HEK293T (cell line): ENCODE measurements at regions not wholly inside any gene's neighbourhood (a gene's known extent, or its start where the extent isn't known, plus 50 kb on each side); places are given as distances from the start of the nearest gene placed in this dataset.

Source experiments
- CTCF ChIA-PET: fragments of 350-600 bp; formaldehyde crosslinking; extraction: SDS; loops from one replicate; lab custom pipeline; 2021; ENCODE audit warnings: antibody characterized with exemption, inconsistent platforms; lab: Yijun Ruan, JAX
- POLR2A ChIA-PET: fragments of 350-600 bp; formaldehyde crosslinking; extraction: SDS; loops from one replicate; lab custom pipeline; 2020; ENCODE audit warnings: antibody characterized with exemption, inconsistent platforms; lab: Yijun Ruan, JAX
- DNase-seq: peaks from one replicate; pipeline ENCODE4 v3.0.0; 2012; ENCODE audit warnings: mixed read lengths; ENCODE audit errors: extremely low spot score
- ARNT ChIP-seq: fragments of 450-650 bp; IDR thresholded peaks from 2 replicates; pipeline ENCODE4 v1.6.1; 2017; ENCODE audit warnings: mild to moderate bottlenecking
- BHLHE40 ChIP-seq: fragments of 450-650 bp; IDR thresholded peaks from 2 replicates; pipeline ENCODE4 v1.6.1; 2016; ENCODE audit warnings: mild to moderate bottlenecking, moderate library complexity, borderline replicate concordance
- CTBP1 ChIP-seq: fragments of 450-650 bp; IDR thresholded peaks from 2 replicates; pipeline ENCODE4 v1.6.1; 2016; ENCODE audit warnings: borderline replicate concordance
- ELF4 ChIP-seq: fragments of 450-650 bp; IDR thresholded peaks from 2 replicates; pipeline ENCODE4 v1.6.1; 2017; ENCODE audit warnings: antibody characterized with exemption
- FOXA1 ChIP-seq: fragments of 450-650 bp; IDR thresholded peaks from 2 replicates; pipeline ENCODE4 v1.6.1; 2016; ENCODE audit warnings: mild to moderate bottlenecking
- FOXK2 ChIP-seq: fragments of 450-650 bp; IDR thresholded peaks from 2 replicates; pipeline ENCODE4 v1.6.1; 2016; ENCODE audit warnings: mild to moderate bottlenecking
- FOXM1 ChIP-seq: fragments of 450-650 bp; IDR thresholded peaks from 2 replicates; pipeline ENCODE4 v1.6.1; 2017; ENCODE audit warnings: mild to moderate bottlenecking, borderline replicate concordance
- HDGF ChIP-seq: fragments of 450-650 bp; IDR thresholded peaks from 2 replicates; pipeline ENCODE4 v1.6.1; 2017; ENCODE audit warnings: antibody characterized with exemption, borderline replicate concordance
- L3MBTL2 ChIP-seq: fragments of 450-650 bp; conservative IDR thresholded peaks from 2 replicates; pipeline ENCODE4 v1.6.1; 2016; ENCODE audit warnings: mild to moderate bottlenecking
- LEF1 ChIP-seq: fragments of 450-650 bp; IDR thresholded peaks from 2 replicates; pipeline ENCODE4 v1.6.1; 2017; ENCODE audit warnings: mild to moderate bottlenecking, borderline replicate concordance
- NFRKB ChIP-seq: fragments of 450-650 bp; IDR thresholded peaks from 2 replicates; pipeline ENCODE4 v1.6.1; 2016; ENCODE audit warnings: mild to moderate bottlenecking, moderate library complexity
- PKNOX1 ChIP-seq: fragments of 450-650 bp; IDR thresholded peaks from 2 replicates; pipeline ENCODE4 v1.6.1; 2016
- SP1 ChIP-seq: fragments of 450-650 bp; IDR thresholded peaks from 2 replicates; pipeline ENCODE4 v1.6.1; 2017
- SUZ12 ChIP-seq: fragments of 450-650 bp; IDR thresholded peaks from 2 replicates; pipeline ENCODE4 v1.6.1; 2016; ENCODE audit warnings: mild to moderate bottlenecking
- TARDBP ChIP-seq: fragments of 450-650 bp; IDR thresholded peaks from 2 replicates; pipeline ENCODE4 v1.6.1; 2016
- ZNF384 ChIP-seq: fragments of 450-650 bp; IDR thresholded peaks from 2 replicates; pipeline ENCODE4 v1.6.1; 2016

- CTCF ChIA-PET: interaction anchor here (1.1 kb wide), 1 partner anchor 11 kb away, joined by 4 read pairs; no protein-coding TSS in a partner anchor
- POLR2A ChIA-PET: no interaction called here
- TF ChIP-seq ARNT (no peak), L3MBTL2 (no peak), ZNF384 (no peak), PKNOX1 (no peak), FOXM1 (no peak), SP1 (no peak), SUZ12 (no peak), HDGF (no peak), TARDBP (no peak), FOXK2 (no peak), FOXA1 (no peak), CTBP1 (no peak), BHLHE40 (no peak), LEF1 (no peak), NFRKB (no peak), ELF4 (no peak)
- no peak for DNase-seq
Measured at GRCh38 chr16:20181949-20182348, 108.3 kb upstream of the GPR139 start.

- POLR2A ChIA-PET: no interaction called here
- TF ChIP-seq ARNT (no peak), LEF1 (no peak), SP1 (no peak), ZNF384 (no peak), FOXA1 (no peak), SUZ12 (no peak), BHLHE40 (no peak), NFRKB (no peak), HDGF (no peak), TARDBP (no peak), CTBP1 (no peak), ELF4 (no peak), L3MBTL2 (no peak), FOXK2 (no peak)
- CTCF ChIA-PET: interaction anchor here (1.1 kb wide), 1 partner anchor 11 kb away, joined by 4 read pairs; no protein-coding TSS in a partner anchor
- DNase-seq: no peak
Measured at GRCh38 chr16:20181416-20181815, 107.7 kb upstream of the GPR139 start.

- TF ChIP-seq FOXK2 (no peak), LEF1 (no peak), TARDBP (no peak), SUZ12 (no peak), ZNF384 (no peak), FOXM1 (no peak), FOXA1 (no peak), PKNOX1 (no peak), NFRKB (no peak), HDGF (no peak), ELF4 (no peak), L3MBTL2 (no peak), ARNT (no peak), BHLHE40 (no peak), CTBP1 (no peak), SP1 (no peak)
- POLR2A ChIA-PET: no interaction called here
- CTCF ChIA-PET: no interaction called here
- no peak for DNase-seq
Measured at GRCh38 chr16:20178297-20178696, 104.6 kb upstream of the GPR139 start.

GRCh38 chr16:20175358-20175757, 101.7 kb upstream of the GPR139 start:
- DNase-seq: no peak
- TF ChIP-seq SUZ12 (no peak), L3MBTL2 (no peak), NFRKB (no peak), TARDBP (no peak), ELF4 (no peak), PKNOX1 (no peak), LEF1 (no peak), FOXA1 (no peak), CTBP1 (no peak), FOXK2 (no peak), BHLHE40 (no peak), HDGF (no peak), SP1 (no peak), ZNF384 (no peak), ARNT (no peak), FOXM1 (no peak)
- ChIA-PET CTCF (no interaction called here), POLR2A (no interaction called here)

GRCh38 chr16:20167323-20167722, 93.6 kb upstream of the GPR139 start:
- ChIA-PET CTCF (no interaction called here), POLR2A (no interaction called here)
- no peak for TF ChIP-seq FOXM1
- TF ChIP-seq ARNT: no peak
- TF ChIP-seq PKNOX1: no peak
- TF ChIP-seq ELF4: no peak
- TF ChIP-seq SP1: no peak
- no peak for TF ChIP-seq TARDBP
- TF ChIP-seq CTBP1: no peak
- no peak for TF ChIP-seq ZNF384
- TF ChIP-seq FOXA1: no peak
- TF ChIP-seq BHLHE40: no peak
- no peak for TF ChIP-seq NFRKB
- no peak for DNase-seq
